GM12878 (cell line): ENCODE measurements at regions not wholly inside any gene's neighbourhood (a gene's known extent, or its start where the extent isn't known, plus 50 kb on each side); places are given as distances from the start of the nearest gene placed in this dataset.
A peak's percentile ranks its signal among the peaks of the same experiment; 100 is the strongest.

Experiments
- ATAC-seq: fragments of 200-7000 bp; cut with Tn5 transposase; 3 replicates; pipeline ENCODE4 v1.9.1; 2020; ENCODE audit warnings: mild to moderate bottlenecking, moderate library complexity
- BruUV-seq: library from RNA; stranded (reverse); fragments of 400-500 nt; replicated peaks from 2 replicates; lab custom pipeline; 2021; lab: Mats Ljungman, UMichigan
- CTCF ChIA-PET: fragments of 300-600 bp; sonication (Branson Sonifier 250); formaldehyde crosslinking; extraction: SDS; loops from one replicate; lab custom pipeline; 2021; ENCODE audit warnings: inconsistent platforms; lab: Yijun Ruan, JAX
- POLR2A ChIA-PET: fragments of 350-600 bp; formaldehyde crosslinking; extraction: SDS; loops from one replicate; lab custom pipeline; 2021; ENCODE audit warnings: inconsistent platforms; lab: Charles Lee
- RAD21 ChIA-PET: fragments of 300-600 bp; sonication (Branson Sonifier 250); formaldehyde crosslinking; loops from one replicate; lab custom pipeline; 2023; ENCODE audit warnings: antibody characterized with exemption; ENCODE audit not compliant: unreplicated experiment; lab: Charles Lee
- SMC1A ChIA-PET: fragments of 300-600 bp; sonication (Branson Sonifier 250); formaldehyde crosslinking; loops from one replicate; lab custom pipeline; 2023; ENCODE audit not compliant: unreplicated experiment, uncharacterized antibody; lab: Charles Lee
- DNase-seq: peaks from one replicate; pipeline ENCODE4 v3.0.0-alpha.2; 2011; ENCODE audit warnings: low read depth, low spot score
- FAIRE-seq: peaks from 3 replicates; lab custom pipeline; 2011; peaks lifted over from hg19 to GRCh38; lab: Jason Lieb, UNC
- H2AFZ ChIP-seq: 2 replicates; pipeline ENCODE4 v1.6.0; 2011; ENCODE audit warnings: low read depth, low read length, control low read depth; ENCODE audit not compliant: control insufficient read depth
- H3K27ac ChIP-seq: 2 replicates; pipeline ENCODE4 v1.5.1; 2011; ENCODE audit warnings: control low read depth; ENCODE audit not compliant: control insufficient read depth, insufficient read depth
- H3K27me3 ChIP-seq, 2 experiments: replicated peaks in 1 of 2; 2 replicates each; pipeline versions ENCODE4 v1.6.0 to v1.6.1; 2011; ENCODE audit warnings: low read length in 1 of 2; ENCODE audit not compliant: control insufficient read depth in 2 of 2, insufficient read depth in 2 of 2
- H3K36me3 ChIP-seq, 2 experiments: 2 replicates each; pipeline ENCODE4 v1.5.1; 2011; ENCODE audit warnings: low read length in 1 of 2; ENCODE audit not compliant: control insufficient read depth in 2 of 2, insufficient read depth in 2 of 2
- H3K4me1 ChIP-seq: 2 replicates; pipeline ENCODE4 v1.6.1; 2011; ENCODE audit warnings: mild to moderate bottlenecking, low read length, moderate library complexity, mixed read lengths; ENCODE audit not compliant: control insufficient read depth, insufficient read depth
- H3K4me2 ChIP-seq: 2 replicates; pipeline ENCODE4 v1.6.0; 2011; ENCODE audit warnings: control low read depth; ENCODE audit not compliant: control insufficient read depth, insufficient read depth
- H3K4me3 ChIP-seq: fragments of 200-600 bp; sonication (generic); 2 replicates; pipeline ENCODE4 v1.5.1; 2016
- H3K79me2 ChIP-seq: 2 replicates; pipeline ENCODE4 v1.6.0; 2011; ENCODE audit warnings: low read length; ENCODE audit not compliant: control insufficient read depth, insufficient read depth
- H3K9ac ChIP-seq: 2 replicates; pipeline ENCODE4 v1.8.0; 2011; ENCODE audit warnings: low read length, control low read depth, mixed read lengths; ENCODE audit not compliant: control insufficient read depth, insufficient read depth
- H3K9me3 ChIP-seq: replicated peaks from 3 replicates; pipeline ENCODE4 v1.5.1; 2011; ENCODE audit warnings: mild to moderate bottlenecking, low read length; ENCODE audit not compliant: control insufficient read depth, insufficient read depth
- H4K20me1 ChIP-seq: 2 replicates; pipeline ENCODE4 v1.6.0; 2011; ENCODE audit not compliant: control insufficient read depth, insufficient read depth
- STAT3 ChIP-seq: IDR thresholded peaks from 2 replicates; pipeline ENCODE4 v1.6.1; 2011; ENCODE audit warnings: low read depth, low read length, improper control_type of control experiment
- WGBS: methylation state at CpG from one replicate; pipeline ENCODE4 v1.1.6; 2016; ENCODE audit warnings: low lambda C conversion rate; ENCODE audit not compliant: insufficient replicate concordance, insufficient coverage; ENCODE audit errors: missing lambda C conversion rate; 5-methylcytosine and 5-hydroxymethylcytosine counted together
- in situ Hi-C: fragments of 300-500 bp; cut with MboI; formaldehyde crosslinking; loops from 9 replicates; pipeline ENCODE4 v1.14.3; 2018; ENCODE audit warnings: mixed read lengths
- intact Hi-C: fragments of 100-400 bp; cut with micrococcal nuclease; formaldehyde crosslinking; loops from one replicate; pipeline ENCODE4 v1.14.2; 2022; ENCODE audit not compliant: unreplicated experiment
- TF ChIP-seq, protein P1 (sequence below): fragments of 450-650 bp; IDR thresholded peaks from 2 replicates; pipeline ENCODE4 v1.6.1; 2017; ENCODE audit warnings: borderline replicate concordance
- TF ChIP-seq, protein P2 (sequence below): fragments of 450-650 bp; IDR thresholded peaks from 2 replicates; pipeline ENCODE4 v1.6.1; 2018; ENCODE audit warnings: borderline replicate concordance, mild to moderate bottlenecking; ENCODE audit not compliant: partially characterized antibody

DNA sequence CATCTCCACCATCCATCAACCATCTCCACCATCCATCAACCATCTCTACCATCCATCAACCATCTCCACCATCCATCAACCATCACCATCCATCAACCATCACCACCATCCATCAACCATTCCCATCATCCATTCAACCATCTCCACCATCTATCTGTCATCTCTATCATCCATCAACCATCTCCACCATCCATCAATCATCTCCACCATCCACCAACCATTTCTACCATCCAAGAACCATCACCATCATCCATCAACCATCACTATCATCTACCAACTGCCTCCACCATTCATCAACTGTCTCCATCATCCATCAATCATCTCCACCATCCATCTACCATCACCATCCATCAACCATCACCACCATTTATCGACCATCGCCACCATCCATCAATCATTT is 78.8 kb upstream of the CDH4 start:
- Histone ChIP-seq H3K4me3 (no peak overlapping the region), H3K27me3 (no peaks in the 10 kb centered on the region), H3K36me3 (no peaks in the 10 kb centered on the region), H3K27ac (no peak overlapping the region), H3K9me3 (no peaks in the 10 kb centered on the region; the same call in 2 of the 3 replicates), H2AFZ (no peak overlapping the region), H3K9ac (no peak overlapping the region), H3K4me1 (no peaks in the 10 kb centered on the region), H4K20me1 (no peaks in the 10 kb centered on the region), H3K4me2 (no peak overlapping the region), H3K79me2 (no peaks in the 10 kb centered on the region)
- TF ChIP-seq, protein P1, sequence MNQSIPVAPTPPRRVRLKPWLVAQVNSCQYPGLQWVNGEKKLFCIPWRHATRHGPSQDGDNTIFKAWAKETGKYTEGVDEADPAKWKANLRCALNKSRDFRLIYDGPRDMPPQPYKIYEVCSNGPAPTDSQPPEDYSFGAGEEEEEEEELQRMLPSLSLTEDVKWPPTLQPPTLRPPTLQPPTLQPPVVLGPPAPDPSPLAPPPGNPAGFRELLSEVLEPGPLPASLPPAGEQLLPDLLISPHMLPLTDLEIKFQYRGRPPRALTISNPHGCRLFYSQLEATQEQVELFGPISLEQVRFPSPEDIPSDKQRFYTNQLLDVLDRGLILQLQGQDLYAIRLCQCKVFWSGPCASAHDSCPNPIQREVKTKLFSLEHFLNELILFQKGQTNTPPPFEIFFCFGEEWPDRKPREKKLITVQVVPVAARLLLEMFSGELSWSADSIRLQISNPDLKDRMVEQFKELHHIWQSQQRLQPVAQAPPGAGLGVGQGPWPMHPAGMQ: 0 out of 2 replicates have a peak, but pooled peaks have one; percentile 34
- TF ChIP-seq, protein P2, sequence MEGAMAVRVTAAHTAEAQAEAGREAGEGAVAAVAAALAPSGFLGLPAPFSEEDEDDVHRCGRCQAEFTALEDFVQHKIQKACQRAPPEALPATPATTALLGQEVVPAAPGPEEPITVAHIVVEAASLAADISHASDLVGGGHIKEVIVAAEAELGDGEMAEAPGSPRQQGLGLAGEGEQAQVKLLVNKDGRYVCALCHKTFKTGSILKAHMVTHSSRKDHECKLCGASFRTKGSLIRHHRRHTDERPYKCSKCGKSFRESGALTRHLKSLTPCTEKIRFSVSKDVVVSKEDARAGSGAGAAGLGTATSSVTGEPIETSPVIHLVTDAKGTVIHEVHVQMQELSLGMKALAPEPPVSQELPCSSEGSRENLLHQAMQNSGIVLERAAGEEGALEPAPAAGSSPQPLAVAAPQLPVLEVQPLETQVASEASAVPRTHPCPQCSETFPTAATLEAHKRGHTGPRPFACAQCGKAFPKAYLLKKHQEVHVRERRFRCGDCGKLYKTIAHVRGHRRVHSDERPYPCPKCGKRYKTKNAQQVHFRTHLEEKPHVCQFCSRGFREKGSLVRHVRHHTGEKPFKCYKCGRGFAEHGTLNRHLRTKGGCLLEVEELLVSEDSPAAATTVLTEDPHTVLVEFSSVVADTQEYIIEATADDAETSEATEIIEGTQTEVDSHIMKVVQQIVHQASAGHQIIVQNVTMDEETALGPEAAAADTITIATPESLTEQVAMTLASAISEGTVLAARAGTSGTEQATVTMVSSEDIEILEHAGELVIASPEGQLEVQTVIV: peak; percentile 45
- no peak for TF ChIP-seq STAT3
- WGBS: 50% methylated on average over 2 of the region's 2 CpGs
- no peak for ATAC-seq
- RAD21 ChIA-PET: no interaction called here
- SMC1A ChIA-PET: no interaction called here
- no peak for DNase-seq
- no TSS peak for BruUV-seq
- in situ Hi-C loops: loop anchor here (5.0 kb wide), 1 partner anchor 51 kb away; no protein-coding TSS in a partner anchor
- CTCF ChIA-PET: no interaction called here
- POLR2A ChIA-PET: no interaction called here
- intact Hi-C loops: no loop called here
- no peak for FAIRE-seq
